Bronchial epithelial cell (primary cell): ENCODE measurements at regions not wholly inside any gene's neighbourhood (a gene's known extent, or its start where the extent isn't known, plus 50 kb on each side); places are given as distances from the start of the nearest gene placed in this dataset.

Experiments used
- DNase-seq: peaks from one replicate; pipeline ENCODE4 v3.0.0-alpha.2; 2010; ENCODE audit warnings: low read depth
- FAIRE-seq: peaks from 2 replicates; lab custom pipeline; 2011; peaks lifted over from hg19 to GRCh38; lab: Jason Lieb, UNC
- H3K27me3 ChIP-seq: 2 replicates; pipeline ENCODE4 v1.5.1; 2011; ENCODE audit warnings: low read length; ENCODE audit not compliant: control insufficient read depth, insufficient read depth
- H3K36me3 ChIP-seq: 2 replicates; pipeline ENCODE4 v1.5.1; 2011; ENCODE audit warnings: low read length; ENCODE audit not compliant: control insufficient read depth, insufficient read depth
- H3K4me3 ChIP-seq: 2 replicates; pipeline ENCODE4 v1.5.1; 2011; ENCODE audit warnings: mild to moderate bottlenecking, low read depth, low read length, control low read depth
- TF ChIP-seq, protein P1 (sequence below): IDR thresholded peaks from 2 replicates; pipeline ENCODE4 v1.5.1; 2011; ENCODE audit warnings: mild to moderate bottlenecking, moderate library complexity, low read length, control low read depth, inconsistent platforms; ENCODE audit not compliant: insufficient read depth, severe bottlenecking

DNA sequence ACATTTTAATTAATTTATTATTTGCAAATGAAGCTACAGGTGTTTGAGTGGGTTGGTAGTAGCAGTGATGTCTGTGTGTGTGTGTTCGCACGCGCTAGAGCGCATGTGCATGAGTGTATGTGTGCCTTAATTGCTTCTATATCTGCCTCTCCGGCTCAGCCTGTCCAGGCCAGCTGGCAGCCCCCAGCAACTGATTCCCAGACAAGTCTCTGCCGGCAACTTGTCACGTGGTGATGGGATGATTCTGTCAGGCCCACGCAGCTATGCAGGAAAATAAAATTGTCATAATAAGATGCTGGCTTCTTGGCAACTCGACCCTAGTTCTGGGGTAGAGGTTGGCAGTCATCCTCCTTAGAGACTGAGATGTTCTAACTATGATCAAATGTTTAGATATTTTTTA lies 712.8 kb upstream of the SOX9 start:
- FAIRE-seq: no peak
- Histone ChIP-seq H3K4me3 (no peak overlapping the region), H3K27me3 (no peaks in the 10 kb centered on the region), H3K36me3 (no peaks in the 10 kb centered on the region)
- no peak for DNase-seq
- TF ChIP-seq, protein P1, sequence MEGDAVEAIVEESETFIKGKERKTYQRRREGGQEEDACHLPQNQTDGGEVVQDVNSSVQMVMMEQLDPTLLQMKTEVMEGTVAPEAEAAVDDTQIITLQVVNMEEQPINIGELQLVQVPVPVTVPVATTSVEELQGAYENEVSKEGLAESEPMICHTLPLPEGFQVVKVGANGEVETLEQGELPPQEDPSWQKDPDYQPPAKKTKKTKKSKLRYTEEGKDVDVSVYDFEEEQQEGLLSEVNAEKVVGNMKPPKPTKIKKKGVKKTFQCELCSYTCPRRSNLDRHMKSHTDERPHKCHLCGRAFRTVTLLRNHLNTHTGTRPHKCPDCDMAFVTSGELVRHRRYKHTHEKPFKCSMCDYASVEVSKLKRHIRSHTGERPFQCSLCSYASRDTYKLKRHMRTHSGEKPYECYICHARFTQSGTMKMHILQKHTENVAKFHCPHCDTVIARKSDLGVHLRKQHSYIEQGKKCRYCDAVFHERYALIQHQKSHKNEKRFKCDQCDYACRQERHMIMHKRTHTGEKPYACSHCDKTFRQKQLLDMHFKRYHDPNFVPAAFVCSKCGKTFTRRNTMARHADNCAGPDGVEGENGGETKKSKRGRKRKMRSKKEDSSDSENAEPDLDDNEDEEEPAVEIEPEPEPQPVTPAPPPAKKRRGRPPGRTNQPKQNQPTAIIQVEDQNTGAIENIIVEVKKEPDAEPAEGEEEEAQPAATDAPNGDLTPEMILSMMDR: no peak

DNA sequence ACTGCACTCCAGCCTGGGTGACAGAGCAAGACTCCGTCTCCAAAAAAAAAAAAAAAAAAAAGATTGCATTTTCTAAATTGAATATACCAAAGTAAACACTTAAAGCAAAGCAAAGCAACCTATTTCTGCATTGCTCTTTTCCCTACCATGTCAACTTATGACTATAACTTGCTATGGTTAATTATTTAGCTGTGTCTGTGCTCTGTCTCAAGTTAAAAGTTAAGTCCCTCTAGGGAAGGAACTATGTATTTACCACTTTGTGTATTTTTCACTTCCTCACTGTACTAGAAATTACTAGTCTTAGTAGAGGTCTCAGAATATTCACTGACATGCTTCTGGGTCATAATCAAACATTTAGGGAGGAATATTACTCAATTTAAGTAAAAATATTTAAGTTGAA lies 711.7 kb upstream of the SOX9 start:
- no peak for DNase-seq
- TF ChIP-seq, protein P1: no peak
- H3K4me3 ChIP-seq: no peak overlapping the region
- no peaks in the 10 kb centered on the region for H3K36me3 ChIP-seq
- H3K27me3 ChIP-seq: no peaks in the 10 kb centered on the region
- FAIRE-seq: no peak

DNA sequence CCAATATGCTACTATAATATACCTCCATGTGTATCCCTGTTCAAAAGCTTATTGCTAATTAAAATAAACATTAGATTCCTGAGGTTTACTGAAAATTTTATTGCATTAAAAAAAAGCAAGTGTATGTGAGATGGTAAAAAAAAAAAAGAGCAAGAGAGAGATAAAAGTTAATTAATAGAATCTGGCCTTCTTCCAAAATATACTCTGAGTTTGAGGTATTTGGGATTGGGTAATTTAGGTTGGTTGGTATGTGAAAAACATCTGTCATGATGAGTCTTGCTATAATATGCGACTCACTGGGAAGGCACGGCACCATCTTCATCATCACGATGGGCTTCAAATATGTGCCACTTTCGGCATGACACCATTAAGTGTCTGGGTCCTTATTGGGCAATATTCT lies 711.1 kb upstream of the SOX9 start:
- TF ChIP-seq, protein P1: no peak
- H3K4me3 ChIP-seq: no peak overlapping the region
- H3K27me3 ChIP-seq: no peaks in the 10 kb centered on the region
- FAIRE-seq (no peak), DNase-seq (peak; percentile 95)
- no peaks in the 10 kb centered on the region for H3K36me3 ChIP-seq

DNA sequence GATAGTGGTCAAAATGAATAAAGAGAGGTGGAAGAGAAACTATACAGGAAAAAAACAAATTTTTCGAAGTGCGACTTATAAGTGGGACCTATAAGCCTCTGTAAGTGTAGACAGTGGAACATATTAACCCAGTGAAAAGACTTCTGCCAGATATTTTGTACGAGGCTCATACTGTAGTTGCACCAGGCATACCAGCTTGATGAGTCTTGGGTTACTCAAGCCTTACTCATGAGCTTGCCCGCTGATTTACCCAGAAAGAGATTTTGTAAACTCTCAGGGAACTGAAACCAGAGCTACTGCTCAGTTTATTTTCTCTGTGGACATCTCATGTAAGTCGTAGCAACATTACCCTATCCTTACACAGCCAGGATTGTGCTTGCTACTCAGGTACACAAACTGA lies 708.0 kb upstream of the SOX9 start:
- H3K27me3 ChIP-seq: no peaks in the 10 kb centered on the region
- DNase-seq: peak; percentile 98
- TF ChIP-seq, protein P1: no peak
- H3K36me3 ChIP-seq: no peaks in the 10 kb centered on the region
- FAIRE-seq: peak; percentile 96
- no peak overlapping the region for H3K4me3 ChIP-seq

DNA sequence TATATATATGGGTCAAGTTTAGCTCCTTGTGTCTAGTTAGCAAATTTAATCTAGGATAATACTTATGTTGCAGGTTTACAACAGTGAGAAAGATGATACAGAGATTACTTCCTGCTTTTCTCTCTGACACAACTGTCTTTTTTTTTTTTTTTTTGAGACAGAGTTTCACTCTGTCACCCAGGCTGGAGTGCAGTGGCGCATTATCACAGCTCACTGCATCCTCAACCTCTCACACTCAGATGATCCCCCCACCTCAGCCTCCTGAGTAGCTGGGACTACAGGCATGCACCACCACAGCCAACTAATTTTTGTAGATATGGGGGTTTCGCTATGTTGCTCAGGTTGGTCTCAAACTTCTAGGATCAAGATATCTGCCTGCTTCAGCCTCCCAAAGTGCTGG lies 706.9 kb upstream of the SOX9 start:
- Histone ChIP-seq H3K36me3 (no peaks in the 10 kb centered on the region), H3K27me3 (no peaks in the 10 kb centered on the region), H3K4me3 (no peak overlapping the region)
- no peak for FAIRE-seq
- DNase-seq: peak; percentile 45
- TF ChIP-seq, protein P1: no peak

DNA sequence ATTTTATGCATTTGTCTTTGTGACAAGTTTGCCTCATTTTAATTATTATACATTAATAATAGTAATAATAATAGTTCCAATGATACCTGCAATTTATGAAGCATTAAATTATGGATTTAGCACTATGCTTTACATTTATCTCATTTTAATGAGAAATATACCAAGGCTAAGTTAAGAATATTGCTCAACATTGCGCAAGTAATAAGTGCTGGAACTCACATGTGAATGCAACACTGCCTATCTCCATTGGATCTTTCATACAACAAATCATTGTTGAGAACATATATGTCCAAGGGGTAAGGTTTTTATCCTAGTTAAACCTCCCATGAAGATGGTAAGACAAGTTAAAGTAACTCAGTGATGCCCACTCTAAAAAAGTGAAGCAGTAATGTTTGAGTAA lies 703.7 kb upstream of the SOX9 start:
- Histone ChIP-seq H3K4me3 (no peak overlapping the region), H3K27me3 (no peaks in the 10 kb centered on the region), H3K36me3 (no peaks in the 10 kb centered on the region)
- DNase-seq: no peak
- no peak for FAIRE-seq
- TF ChIP-seq, protein P1: no peak
